ENCODE measurements at regions not wholly inside any gene's neighbourhood (a gene's known extent, or its start where the extent isn't known, plus 50 kb on each side); places are given as distances from the start of the nearest gene placed in this dataset.

GRCh38 chr4:123469696-123470095 is 73.1 kb downstream of the SPRY1 start:
- no peak for DNase-seq (ENCODE audit: low read depth, low spot score)

DNA sequence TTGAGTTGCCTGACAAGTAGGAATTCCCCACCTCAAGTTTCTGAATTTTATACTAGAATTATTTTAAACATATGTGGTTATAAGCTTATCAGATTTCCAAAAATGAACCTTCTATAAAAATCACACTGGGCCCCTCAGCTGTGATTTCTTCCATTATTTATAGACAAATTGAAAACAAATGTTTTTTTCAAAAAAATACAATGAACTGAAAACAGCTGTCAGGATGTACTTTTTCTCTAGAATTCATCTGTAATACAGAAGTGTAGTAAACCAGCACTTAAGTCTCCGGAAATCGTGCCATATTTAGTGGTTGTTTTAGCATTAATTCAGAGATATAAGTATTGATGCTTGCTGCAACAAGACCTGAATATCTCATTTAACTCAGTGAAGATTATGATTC is 74.0 kb downstream of the SPRY1 start:
- Histone ChIP-seq H3K4me3 (ENCODE audit: insufficient read length, low read depth) (no peak overlapping the region), H3K9ac (ENCODE audit: insufficient read length, low read depth) (no peak overlapping the region), H3K4me1 (ENCODE audit: insufficient read depth, insufficient read length) (no peaks in the 10 kb centered on the region), H3K36me3 (ENCODE audit: insufficient read depth, insufficient read length, low read length) (no peaks in the 10 kb centered on the region), H3K9me3 (ENCODE audit: insufficient read depth, low read length) (no peaks in the 10 kb centered on the region), H3K27me3 (ENCODE audit: insufficient read depth, insufficient read length) (no peaks in the 10 kb centered on the region)
- TF ChIP-seq YY1 (IDR thresholded peaks at IDR 0.05; ENCODE audit: insufficient read depth, insufficient read length) (no peak), SUZ12 (IDR thresholded peaks at IDR 0.05; ENCODE audit: extremely low read depth, insufficient read depth, insufficient read length) (no peak), ZNF274 (IDR thresholded peaks at IDR 0.05; ENCODE audit: low read depth, low read length) (no peak)
- no peak for DNase-seq (ENCODE audit: low read depth, low spot score)

More at GRCh38 chr4:123469696-123470095, 73.1 kb downstream of the SPRY1 start:
- H3K36me3 ChIP-seq (ENCODE audit: insufficient read depth, insufficient read length, low read length), result no peaks in the 10 kb centered on the region
- H3K4me3 ChIP-seq (ENCODE audit: insufficient read length, low read depth), result no peak overlapping the region
- H3K9me3 ChIP-seq (ENCODE audit: insufficient read depth, low read length), result no peaks in the 10 kb centered on the region
- H3K4me1 ChIP-seq (ENCODE audit: insufficient read depth, insufficient read length), result no peaks in the 10 kb centered on the region
- H3K9ac ChIP-seq (ENCODE audit: insufficient read length, low read depth), result no peak overlapping the region
- TF ChIP-seq ZNF274 (IDR thresholded peaks at IDR 0.05; ENCODE audit: low read depth, low read length) (no peak), YY1 (IDR thresholded peaks at IDR 0.05; ENCODE audit: insufficient read depth, insufficient read length) (no peak), SUZ12 (IDR thresholded peaks at IDR 0.05; ENCODE audit: extremely low read depth, insufficient read depth, insufficient read length) (no peak)
- no peaks in the 10 kb centered on the region for H3K27me3 ChIP-seq (ENCODE audit: insufficient read depth, insufficient read length)

GRCh38 chr4:123471655-123472369 is 75.2 kb downstream of the SPRY1 start:
- no peak for DNase-seq (ENCODE audit: low read depth, low spot score)
- Histone ChIP-seq H3K9me3 (ENCODE audit: insufficient read depth, low read length) (no peaks in the 10 kb centered on the region), H3K36me3 (ENCODE audit: insufficient read depth, insufficient read length, low read length) (no peaks in the 10 kb centered on the region), H3K4me1 (ENCODE audit: insufficient read depth, insufficient read length) (no peaks in the 10 kb centered on the region), H3K9ac (ENCODE audit: insufficient read length, low read depth) (no peak overlapping the region), H3K4me3 (ENCODE audit: insufficient read length, low read depth) (no peak overlapping the region), H3K27me3 (ENCODE audit: insufficient read depth, insufficient read length) (no peaks in the 10 kb centered on the region)
- TF ChIP-seq ZNF274 (IDR thresholded peaks at IDR 0.05; ENCODE audit: low read depth, low read length), result no peak
- TF ChIP-seq YY1 (IDR thresholded peaks at IDR 0.05; ENCODE audit: insufficient read depth, insufficient read length), result no peak
- TF ChIP-seq SUZ12 (IDR thresholded peaks at IDR 0.05; ENCODE audit: extremely low read depth, insufficient read depth, insufficient read length), result no peak

DNA sequence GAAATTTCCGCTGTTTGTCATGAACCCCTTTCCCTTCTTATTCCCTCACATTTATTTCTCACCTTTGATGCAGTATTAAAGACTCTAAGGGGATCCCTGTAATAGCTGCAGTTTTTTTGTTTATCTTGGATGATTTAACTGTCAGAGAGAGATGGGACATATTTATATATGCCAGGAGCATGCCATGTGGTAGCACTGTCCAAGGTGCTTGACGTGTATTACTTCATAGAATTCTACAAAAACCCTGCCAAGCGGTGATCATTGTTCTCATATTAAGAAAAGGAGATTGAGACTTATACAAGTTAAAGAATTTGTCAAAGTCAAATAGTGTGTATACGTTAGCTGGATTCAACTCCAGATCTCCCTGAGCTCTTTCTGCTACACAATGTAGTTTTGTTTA is 78.2 kb downstream of the SPRY1 start:
- Histone ChIP-seq H3K4me1 (ENCODE audit: insufficient read depth, insufficient read length) (no peaks in the 10 kb centered on the region), H3K36me3 (ENCODE audit: insufficient read depth, insufficient read length, low read length) (no peaks in the 10 kb centered on the region), H3K4me3 (ENCODE audit: insufficient read length, low read depth) (no peak overlapping the region), H3K27me3 (ENCODE audit: insufficient read depth, insufficient read length) (no peaks in the 10 kb centered on the region), H3K9me3 (ENCODE audit: insufficient read depth, low read length) (no peaks in the 10 kb centered on the region), H3K9ac (ENCODE audit: insufficient read length, low read depth) (no peak overlapping the region)
- TF ChIP-seq SUZ12 (IDR thresholded peaks at IDR 0.05; ENCODE audit: extremely low read depth, insufficient read depth, insufficient read length), result no peak
- no peak for TF ChIP-seq ZNF274 (IDR thresholded peaks at IDR 0.05; ENCODE audit: low read depth, low read length)
- no peak for TF ChIP-seq YY1 (IDR thresholded peaks at IDR 0.05; ENCODE audit: insufficient read depth, insufficient read length)
- no peak for DNase-seq (ENCODE audit: low read depth, low spot score)

GRCh38 chr4:123476089-123476488 is 79.5 kb downstream of the SPRY1 start:
- Histone ChIP-seq H3K36me3 (ENCODE audit: insufficient read depth, insufficient read length, low read length) (no peaks in the 10 kb centered on the region), H3K9me3 (ENCODE audit: insufficient read depth, low read length) (no peaks in the 10 kb centered on the region), H3K9ac (ENCODE audit: insufficient read length, low read depth) (no peak overlapping the region), H3K4me3 (ENCODE audit: insufficient read length, low read depth) (no peak overlapping the region), H3K27me3 (ENCODE audit: insufficient read depth, insufficient read length) (no peaks in the 10 kb centered on the region), H3K4me1 (ENCODE audit: insufficient read depth, insufficient read length) (no peaks in the 10 kb centered on the region)
- DNase-seq (ENCODE audit: low read depth, low spot score), result no peak
- TF ChIP-seq ZNF274 (IDR thresholded peaks at IDR 0.05; ENCODE audit: low read depth, low read length) (no peak), SUZ12 (IDR thresholded peaks at IDR 0.05; ENCODE audit: extremely low read depth, insufficient read depth, insufficient read length) (no peak), YY1 (IDR thresholded peaks at IDR 0.05; ENCODE audit: insufficient read depth, insufficient read length) (no peak)

- DNase-seq (ENCODE audit: low read depth, low spot score), result no peak
- no peak for TF ChIP-seq SUZ12 (IDR thresholded peaks at IDR 0.05; ENCODE audit: extremely low read depth, insufficient read depth, insufficient read length)
- TF ChIP-seq ZNF274 (IDR thresholded peaks at IDR 0.05; ENCODE audit: low read depth, low read length), result no peak
- no peak for TF ChIP-seq YY1 (IDR thresholded peaks at IDR 0.05; ENCODE audit: insufficient read depth, insufficient read length)
- H3K4me3 ChIP-seq (ENCODE audit: insufficient read length, low read depth), result no peak overlapping the region
Measured at GRCh38 chr4:123477711-123478209, 81.2 kb downstream of the SPRY1 start.

DNA sequence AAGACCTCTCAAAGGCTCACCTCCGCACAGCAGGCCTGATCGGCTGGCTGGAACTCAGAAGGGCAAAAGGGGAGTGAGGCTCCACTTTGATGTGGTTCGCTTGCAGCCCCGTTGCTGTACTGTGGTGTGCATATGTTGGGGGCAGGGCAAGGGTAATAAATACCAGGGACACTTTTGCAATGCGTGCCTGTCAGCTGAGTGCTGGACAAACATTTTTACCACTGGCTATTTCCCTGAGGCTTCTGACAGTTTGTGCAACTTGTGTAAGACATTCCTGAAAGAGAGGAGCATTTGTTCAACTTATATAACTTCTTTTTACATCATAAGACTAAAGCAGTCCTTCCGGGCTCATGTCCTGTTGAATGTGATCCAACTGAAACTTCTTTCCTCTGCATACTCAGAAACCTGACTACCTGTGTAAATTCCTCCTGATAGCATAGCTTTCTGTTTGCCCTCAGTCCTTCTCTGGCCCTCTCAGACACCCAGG is 82.3 kb downstream of the SPRY1 start:
- Histone ChIP-seq H3K4me1 (ENCODE audit: insufficient read depth, insufficient read length) (no peaks in the 10 kb centered on the region), H3K9me3 (ENCODE audit: insufficient read depth, low read length) (no peaks in the 10 kb centered on the region), H3K9ac (ENCODE audit: insufficient read length, low read depth) (no peak overlapping the region), H3K27me3 (ENCODE audit: insufficient read depth, insufficient read length) (no peaks in the 10 kb centered on the region), H3K36me3 (ENCODE audit: insufficient read depth, insufficient read length, low read length) (no peaks in the 10 kb centered on the region), H3K4me3 (ENCODE audit: insufficient read length, low read depth) (no peak overlapping the region)
- no peak for TF ChIP-seq ZNF274 (IDR thresholded peaks at IDR 0.05; ENCODE audit: low read depth, low read length)
- no peak for DNase-seq (ENCODE audit: low read depth, low spot score)

More at GRCh38 chr4:123477711-123478209, 81.2 kb downstream of the SPRY1 start:
- Histone ChIP-seq H3K4me1 (ENCODE audit: insufficient read depth, insufficient read length) (no peaks in the 10 kb centered on the region), H3K27me3 (ENCODE audit: insufficient read depth, insufficient read length) (no peaks in the 10 kb centered on the region), H3K9me3 (ENCODE audit: insufficient read depth, low read length) (no peaks in the 10 kb centered on the region), H3K36me3 (ENCODE audit: insufficient read depth, insufficient read length, low read length) (no peaks in the 10 kb centered on the region), H3K9ac (ENCODE audit: insufficient read length, low read depth) (no peak overlapping the region)

Measured in NT2/D1 (cell line).